B cell (primary cell): ENCODE measurements at regions not wholly inside any gene's neighbourhood (a gene's known extent, or its start where the extent isn't known, plus 50 kb on each side); places are given as distances from the start of the nearest gene placed in this dataset.

Experiments
- CTCF ChIP-seq: fragments of 200-600 bp; IDR thresholded peaks from one replicate; pipeline ENCODE4 v1.8.0; 2022; ENCODE audit warnings: antibody characterized with exemption, mild to moderate bottlenecking
- EZH2 ChIP-seq: IDR thresholded peaks from 2 replicates; pipeline ENCODE4 v1.6.1; 2012; ENCODE audit warnings: borderline replicate concordance, low read depth, mild to moderate bottlenecking, moderate library complexity, low read length; ENCODE audit not compliant: insufficient read depth, poor library complexity, severe bottlenecking

DNA sequence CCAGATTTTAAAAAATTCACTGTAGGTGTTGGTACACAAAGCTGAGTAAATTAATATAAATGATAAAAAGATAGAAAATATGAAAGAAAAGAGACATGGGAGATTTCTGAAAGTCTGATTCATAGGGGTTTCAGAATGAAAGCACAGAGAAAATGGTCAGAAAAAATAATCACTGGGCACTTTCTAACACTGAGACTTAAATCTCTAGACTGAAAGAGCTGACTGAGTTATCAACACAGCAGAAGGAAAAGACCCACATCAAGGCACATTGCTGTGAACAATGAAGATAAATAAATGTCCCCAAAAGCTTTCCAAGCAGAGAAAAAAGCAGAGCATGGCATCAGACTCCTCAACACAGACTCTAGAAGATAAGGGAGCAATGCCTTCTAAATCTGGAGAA, 277.2 kb downstream of the BCL2 start:
- TF ChIP-seq EZH2, result no peak
- TF ChIP-seq CTCF, result no peak
